ENCODE measurements at regions not wholly inside any gene's neighbourhood (a gene's known extent, or its start where the extent isn't known, plus 50 kb on each side); places are given as distances from the start of the nearest gene placed in this dataset.

DNA sequence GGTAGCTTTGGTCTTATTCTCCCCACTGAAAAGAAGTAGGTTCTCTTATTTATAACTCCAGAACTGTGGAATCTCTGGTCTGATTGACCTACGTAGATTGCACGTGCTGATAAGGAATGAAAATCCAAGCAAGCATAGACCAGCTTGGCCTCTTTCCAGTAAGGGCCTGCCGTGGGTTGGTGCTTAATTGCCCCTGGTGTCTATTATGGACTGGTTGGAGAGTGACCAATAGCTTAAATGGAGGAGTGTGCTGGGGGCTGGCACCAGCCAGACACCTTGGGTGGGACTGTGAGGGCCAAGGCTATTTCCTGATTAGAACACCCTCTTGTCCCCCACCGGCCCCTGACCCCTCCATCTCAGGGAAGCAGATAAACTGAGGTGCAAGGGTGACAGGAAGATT is 74.0 kb downstream of the TENT5C start:
- TF ChIP-seq, protein P1, sequence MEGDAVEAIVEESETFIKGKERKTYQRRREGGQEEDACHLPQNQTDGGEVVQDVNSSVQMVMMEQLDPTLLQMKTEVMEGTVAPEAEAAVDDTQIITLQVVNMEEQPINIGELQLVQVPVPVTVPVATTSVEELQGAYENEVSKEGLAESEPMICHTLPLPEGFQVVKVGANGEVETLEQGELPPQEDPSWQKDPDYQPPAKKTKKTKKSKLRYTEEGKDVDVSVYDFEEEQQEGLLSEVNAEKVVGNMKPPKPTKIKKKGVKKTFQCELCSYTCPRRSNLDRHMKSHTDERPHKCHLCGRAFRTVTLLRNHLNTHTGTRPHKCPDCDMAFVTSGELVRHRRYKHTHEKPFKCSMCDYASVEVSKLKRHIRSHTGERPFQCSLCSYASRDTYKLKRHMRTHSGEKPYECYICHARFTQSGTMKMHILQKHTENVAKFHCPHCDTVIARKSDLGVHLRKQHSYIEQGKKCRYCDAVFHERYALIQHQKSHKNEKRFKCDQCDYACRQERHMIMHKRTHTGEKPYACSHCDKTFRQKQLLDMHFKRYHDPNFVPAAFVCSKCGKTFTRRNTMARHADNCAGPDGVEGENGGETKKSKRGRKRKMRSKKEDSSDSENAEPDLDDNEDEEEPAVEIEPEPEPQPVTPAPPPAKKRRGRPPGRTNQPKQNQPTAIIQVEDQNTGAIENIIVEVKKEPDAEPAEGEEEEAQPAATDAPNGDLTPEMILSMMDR (IDR thresholded peaks at IDR 0.05; ENCODE audit: low read length) = no peak
- TF ChIP-seq EZH2 (optimal IDR thresholded peaks at IDR 0.05; ENCODE audit: low read depth, low read length) (no peak), EZH2phosphoT487 (IDR thresholded peaks at IDR 0.05; ENCODE audit: low read length) (no peak)

Data from MM.1S (cell line).